Cardiac muscle cell (in vitro differentiated cells and primary cell): ENCODE measurements at regions not wholly inside any gene's neighbourhood (a gene's known extent, or its start where the extent isn't known, plus 50 kb on each side); places are given as distances from the start of the nearest gene placed in this dataset.

Experiments
- DNase-seq, 2 donors: peaks; one replicate each; pipeline versions ENCODE4 v3.0.0 to v3.0.0-alpha.2; 2010 to 2017; ENCODE audit warnings: low read depth in 1 of 2, low spot score in 1 of 2
- H3K27ac ChIP-seq: fragments of 200-600 bp; sonication (generic); 2 replicates; pipeline ENCODE4 v1.5.1; 2016
- H3K27me3 ChIP-seq: fragments of 200-600 bp; sonication (generic); 2 replicates; pipeline ENCODE4 v1.6.0; 2016; ENCODE audit warnings: control low read depth
- H3K36me3 ChIP-seq: fragments of 200-600 bp; sonication (generic); 2 replicates; pipeline ENCODE4 v1.5.1; 2016; ENCODE audit warnings: control low read depth
- H3K4me1 ChIP-seq: fragments of 200-600 bp; sonication (generic); 2 replicates; pipeline ENCODE4 v1.8.1; 2017; ENCODE audit warnings: low read depth, mild to moderate bottlenecking, mixed run types
- H3K4me3 ChIP-seq: fragments of 200-600 bp; sonication (generic); 2 replicates; pipeline ENCODE4 v1.5.1; 2016; ENCODE audit warnings: mild to moderate bottlenecking
- H3K9me3 ChIP-seq: fragments of 200-600 bp; sonication (generic); 2 replicates; pipeline ENCODE4 v1.5.1; 2017; ENCODE audit warnings: low read depth, mild to moderate bottlenecking, control low read depth
- CTCF ChIP-seq: IDR thresholded peaks from 2 replicates; pipeline ENCODE4 v1.5.1; 2012; ENCODE audit warnings: low read depth, mild to moderate bottlenecking, low read length

- no peaks in the 10 kb centered on the region for H3K27me3 ChIP-seq
- no peaks in the 10 kb centered on the region for H3K36me3 ChIP-seq
- DNase-seq = peak in 1 of 2 donors; percentile 47
- TF ChIP-seq CTCF = no peak
- H3K4me1 ChIP-seq = no peaks in the 10 kb centered on the region
- no peaks in the 10 kb centered on the region for H3K9me3 ChIP-seq
- H3K27ac ChIP-seq = no peak overlapping the region
- no peak overlapping the region for H3K4me3 ChIP-seq
Observed at GRCh38 chr7:80403686-80404241, 108.1 kb downstream of the GNAT3 start.

GRCh38 chr7:80401708-80402107 is 110.2 kb downstream of the GNAT3 start:
- H3K27me3 ChIP-seq = no peaks in the 10 kb centered on the region
- H3K4me3 ChIP-seq = no peak overlapping the region
- no peaks in the 10 kb centered on the region for H3K9me3 ChIP-seq
- no peak for TF ChIP-seq CTCF
- H3K27ac ChIP-seq = no peak overlapping the region
- no peaks in the 10 kb centered on the region for H3K36me3 ChIP-seq
- no peak for DNase-seq
- H3K4me1 ChIP-seq = no peaks in the 10 kb centered on the region

- Histone ChIP-seq H3K36me3 (no peaks in the 10 kb centered on the region), H3K4me1 (no peaks in the 10 kb centered on the region), H3K4me3 (no peak overlapping the region), H3K27ac (no peak overlapping the region), H3K9me3 (no peaks in the 10 kb centered on the region), H3K27me3 (no peaks in the 10 kb centered on the region)
- no peak for TF ChIP-seq CTCF
- no peak for DNase-seq
Observed at GRCh38 chr7:80393786-80394185, 118.1 kb downstream of the GNAT3 start.

DNA sequence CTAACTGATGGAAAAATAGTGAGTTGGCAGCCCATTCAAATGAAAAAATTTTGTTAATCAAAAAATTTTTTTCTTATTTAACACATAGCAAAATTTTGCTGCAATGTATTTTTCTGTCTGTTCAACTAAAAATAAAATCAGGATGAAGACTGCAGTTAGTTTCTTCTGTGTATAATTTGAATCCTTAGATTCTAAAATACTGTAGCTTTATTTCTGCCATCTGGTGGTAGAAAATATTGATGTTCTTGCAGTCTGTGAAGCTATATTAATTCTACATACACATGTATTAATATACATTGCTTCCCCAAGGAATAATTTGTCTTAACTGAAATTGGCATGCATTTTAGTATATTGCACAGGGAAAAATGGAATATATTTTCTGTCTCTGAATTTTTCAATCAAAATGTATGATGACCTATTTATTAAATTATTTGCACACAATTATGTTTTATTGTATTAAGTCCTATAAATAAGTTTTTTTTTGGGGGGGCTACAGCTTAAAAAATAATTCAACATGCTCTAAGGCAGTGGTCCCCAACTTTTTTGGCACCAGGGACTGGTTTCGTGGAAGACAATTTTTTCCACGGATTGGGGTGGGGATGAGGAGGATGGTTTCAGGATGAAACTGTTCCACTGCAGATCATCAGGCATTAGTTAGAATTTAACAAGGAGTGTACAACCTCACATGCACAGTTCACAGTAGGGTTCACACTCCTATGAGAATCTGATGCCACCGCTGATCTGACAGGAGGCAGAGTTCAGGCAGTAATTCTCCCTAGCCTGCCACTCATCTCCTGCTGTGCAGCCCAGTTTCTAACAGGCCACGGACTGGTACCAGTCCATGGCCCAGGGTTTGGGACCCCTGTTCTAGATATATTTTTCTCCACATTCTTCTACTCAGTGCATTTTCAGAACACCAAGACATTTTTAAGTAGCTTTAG is 119.4 kb downstream of the GNAT3 start:
- Histone ChIP-seq H3K4me3 (no peak overlapping the region), H3K27ac (no peak overlapping the region), H3K9me3 (no peaks in the 10 kb centered on the region), H3K36me3 (no peaks in the 10 kb centered on the region), H3K27me3 (no peaks in the 10 kb centered on the region), H3K4me1 (no peaks in the 10 kb centered on the region)
- TF ChIP-seq CTCF = peak; percentile 49
- peak; percentile 25 to 67 for DNase-seq

DNA sequence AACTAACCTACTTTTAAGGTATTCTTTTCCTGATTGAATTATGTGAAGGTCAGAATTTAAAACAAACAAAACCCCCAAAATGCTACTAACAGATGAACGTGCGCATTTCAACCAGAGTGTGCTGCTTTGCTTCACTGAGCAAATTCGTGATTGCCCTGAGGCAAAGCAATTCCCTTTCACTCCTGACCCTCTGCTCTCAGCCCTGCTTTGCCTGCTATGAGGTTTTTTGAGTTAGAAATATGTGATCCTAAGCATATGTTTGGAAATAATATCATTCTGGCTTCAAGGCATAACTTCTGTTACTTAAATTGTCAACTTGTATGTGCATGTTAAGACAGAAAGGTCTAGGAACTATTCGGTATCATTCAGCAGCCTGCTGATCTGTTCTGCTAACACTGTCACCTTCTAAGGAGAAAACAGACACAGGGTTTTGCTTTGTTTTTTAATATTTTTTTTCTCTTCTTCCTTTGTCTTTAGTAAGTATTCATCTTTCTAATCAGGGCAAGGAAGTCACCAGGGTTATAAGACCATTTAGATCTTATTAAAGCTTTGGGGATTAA is 124.2 kb downstream of the GNAT3 start:
- no peaks in the 10 kb centered on the region for H3K36me3 ChIP-seq
- H3K27me3 ChIP-seq = no peaks in the 10 kb centered on the region
- H3K9me3 ChIP-seq = no peaks in the 10 kb centered on the region
- no peaks in the 10 kb centered on the region for H3K4me1 ChIP-seq
- no peak for DNase-seq
- TF ChIP-seq CTCF = no peak
- no peak overlapping the region for H3K4me3 ChIP-seq
- H3K27ac ChIP-seq = no peak overlapping the region
